Transverse colon (tissue), 4 donors: ENCODE measurements at regions not wholly inside any gene's neighbourhood (a gene's known extent, or its start where the extent isn't known, plus 50 kb on each side); places are given as distances from the start of the nearest gene placed in this dataset.

Experiments
- CTCF ChIP-seq, 5 experiments: fragments of 200-600 bp in 3 of 5; fragments of 450-650 bp in 2 of 5; sonication (generic) in 3 of 5; IDR thresholded peaks; 1 replicate in 2 of 5; 2 replicates in 3 of 5; pipeline ENCODE4 v1.5.1; 2016 to 2017; ENCODE audit warnings: antibody characterized with exemption in 5 of 5, inconsistent platforms in 3 of 5, mild to moderate bottlenecking in 2 of 5, moderate library complexity in 1 of 5
- POLR2AphosphoS5 ChIP-seq, 3 donors: sonication (generic); formaldehyde crosslinking; IDR thresholded peaks; one replicate each; pipeline ENCODE4 v1.6.1; 2016; ENCODE audit warnings: antibody characterized with exemption in 3 of 3

- no peak for TF ChIP-seq CTCF (IDR thresholded peaks at IDR 0.05)
- no peak for TF ChIP-seq POLR2AphosphoS5 (IDR thresholded peaks at IDR 0.05)
These were observed 306.2 kb downstream of the MN1 start for GRCh38 chr22:27495325-27495724.
